ENCODE measurements at regions not wholly inside any gene's neighbourhood (a gene's known extent, or its start where the extent isn't known, plus 50 kb on each side); places are given as distances from the start of the nearest gene placed in this dataset.

DNA sequence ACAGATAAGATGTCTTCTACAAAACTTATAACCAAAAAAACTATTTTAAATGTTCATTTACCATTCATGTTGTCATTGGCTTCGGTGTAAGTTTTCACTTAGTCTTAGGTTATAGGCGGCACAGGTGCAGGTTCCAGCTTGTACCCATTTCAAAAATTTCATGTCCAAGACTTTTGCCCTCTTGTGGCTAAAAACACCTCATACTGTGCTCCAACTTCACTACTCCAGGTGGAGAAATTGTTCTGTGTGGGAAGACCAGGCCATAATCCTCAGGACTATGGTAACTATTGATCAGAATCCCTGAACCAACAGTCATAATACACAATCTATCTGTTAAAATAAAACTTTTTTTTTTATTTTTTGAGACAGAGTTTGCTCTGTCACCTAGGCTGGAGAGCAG, 95.2 kb upstream of the ATP11B start:
- no peak for DNase-seq
- H3K27ac ChIP-seq (ENCODE audit: low read depth in 1 of 2, low read length in 1 of 2): no peak overlapping the region
- WGBS, 2 donors: 97 to 99% methylated on average over 2 of the region's 2 CpGs
- no peak overlapping the region for H3K4me3 ChIP-seq
- no peak overlapping the region for H3K9ac ChIP-seq (ENCODE audit: insufficient read depth in 1 of 2, low read length in 2 of 2)
- peaks cover 0 to 3% (median under 1%) of the 10 kb centered on the region in 4 donors for H3K9me3 ChIP-seq (ENCODE audit: control insufficient read depth in 4 of 4, insufficient read depth in 3 of 4, low read length in 3 of 4)
- no peaks in the 10 kb centered on the region for H3K36me3 ChIP-seq (ENCODE audit: control insufficient read depth in 4 of 4, insufficient read depth in 4 of 4, low read length in 4 of 4)
- peaks cover 0 to 9% (median 0%) of the 10 kb centered on the region in 5 donors for H3K4me1 ChIP-seq (ENCODE audit: control insufficient read depth in 5 of 5, insufficient read depth in 5 of 5, low read length in 5 of 5)
- no peak for ATAC-seq (ENCODE audit: insufficient read depth, low FRiP score)
- no peaks in the 10 kb centered on the region for H3K27me3 ChIP-seq (ENCODE audit: control insufficient read depth in 3 of 3, insufficient read depth in 3 of 3, low read length in 2 of 3)
- TF ChIP-seq, protein P1, sequence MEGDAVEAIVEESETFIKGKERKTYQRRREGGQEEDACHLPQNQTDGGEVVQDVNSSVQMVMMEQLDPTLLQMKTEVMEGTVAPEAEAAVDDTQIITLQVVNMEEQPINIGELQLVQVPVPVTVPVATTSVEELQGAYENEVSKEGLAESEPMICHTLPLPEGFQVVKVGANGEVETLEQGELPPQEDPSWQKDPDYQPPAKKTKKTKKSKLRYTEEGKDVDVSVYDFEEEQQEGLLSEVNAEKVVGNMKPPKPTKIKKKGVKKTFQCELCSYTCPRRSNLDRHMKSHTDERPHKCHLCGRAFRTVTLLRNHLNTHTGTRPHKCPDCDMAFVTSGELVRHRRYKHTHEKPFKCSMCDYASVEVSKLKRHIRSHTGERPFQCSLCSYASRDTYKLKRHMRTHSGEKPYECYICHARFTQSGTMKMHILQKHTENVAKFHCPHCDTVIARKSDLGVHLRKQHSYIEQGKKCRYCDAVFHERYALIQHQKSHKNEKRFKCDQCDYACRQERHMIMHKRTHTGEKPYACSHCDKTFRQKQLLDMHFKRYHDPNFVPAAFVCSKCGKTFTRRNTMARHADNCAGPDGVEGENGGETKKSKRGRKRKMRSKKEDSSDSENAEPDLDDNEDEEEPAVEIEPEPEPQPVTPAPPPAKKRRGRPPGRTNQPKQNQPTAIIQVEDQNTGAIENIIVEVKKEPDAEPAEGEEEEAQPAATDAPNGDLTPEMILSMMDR (IDR thresholded peaks at IDR 0.05; ENCODE audit: control extremely low read depth, extremely low read depth): no peak

DNA sequence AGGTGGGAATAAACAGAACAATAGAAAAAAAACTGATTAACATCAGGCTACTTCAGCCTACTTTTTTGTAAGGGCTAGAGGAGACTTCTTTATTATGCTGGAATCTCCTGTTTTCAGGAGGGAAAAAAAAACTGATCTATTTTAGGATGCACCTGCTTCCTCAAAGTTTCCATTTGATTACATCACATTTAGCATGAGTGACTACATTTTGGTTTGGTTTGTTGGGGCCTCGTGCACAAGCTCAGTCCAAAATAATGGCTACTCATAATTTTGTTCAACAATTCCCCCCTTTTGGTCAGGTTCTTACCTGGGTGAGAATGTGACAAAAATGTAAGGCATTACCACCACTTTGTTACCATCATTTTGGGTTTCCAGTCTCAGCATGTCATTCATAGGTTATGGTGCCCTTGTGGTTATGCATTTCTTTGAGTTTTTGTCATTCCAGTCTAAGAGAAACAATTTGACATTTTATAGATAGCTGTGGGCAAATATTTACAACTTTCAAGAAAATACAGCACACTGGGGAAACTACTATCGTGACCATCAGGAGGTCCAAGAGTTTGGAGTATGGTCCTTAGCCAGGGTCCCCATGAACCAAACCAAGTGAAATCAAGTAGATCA, 93.6 kb upstream of the ATP11B start:
- 63 to 71% methylated on average over 2 of the region's 2 CpGs for WGBS, 2 donors
- H3K4me1 ChIP-seq (ENCODE audit: control insufficient read depth in 5 of 5, insufficient read depth in 5 of 5, low read length in 5 of 5): peaks cover 0 to 9% (median 0%) of the 10 kb centered on the region in 5 donors
- no peak overlapping the region for H3K9ac ChIP-seq (ENCODE audit: insufficient read depth in 1 of 2, low read length in 2 of 2)
- peaks cover 0 to 3% (median under 1%) of the 10 kb centered on the region in 4 donors for H3K9me3 ChIP-seq (ENCODE audit: control insufficient read depth in 4 of 4, insufficient read depth in 3 of 4, low read length in 3 of 4)
- DNase-seq (no peak), ATAC-seq (ENCODE audit: insufficient read depth, low FRiP score) (no peak)
- TF ChIP-seq, protein P1 (IDR thresholded peaks at IDR 0.05; ENCODE audit: control extremely low read depth, extremely low read depth): no peak
- H3K36me3 ChIP-seq (ENCODE audit: control insufficient read depth in 4 of 4, insufficient read depth in 4 of 4, low read length in 4 of 4): no peaks in the 10 kb centered on the region
- H3K4me3 ChIP-seq: no peak overlapping the region
- no peaks in the 10 kb centered on the region for H3K27me3 ChIP-seq (ENCODE audit: control insufficient read depth in 3 of 3, insufficient read depth in 3 of 3, low read length in 2 of 3)
- no peak overlapping the region for H3K27ac ChIP-seq (ENCODE audit: low read depth in 1 of 2, low read length in 1 of 2)

DNA sequence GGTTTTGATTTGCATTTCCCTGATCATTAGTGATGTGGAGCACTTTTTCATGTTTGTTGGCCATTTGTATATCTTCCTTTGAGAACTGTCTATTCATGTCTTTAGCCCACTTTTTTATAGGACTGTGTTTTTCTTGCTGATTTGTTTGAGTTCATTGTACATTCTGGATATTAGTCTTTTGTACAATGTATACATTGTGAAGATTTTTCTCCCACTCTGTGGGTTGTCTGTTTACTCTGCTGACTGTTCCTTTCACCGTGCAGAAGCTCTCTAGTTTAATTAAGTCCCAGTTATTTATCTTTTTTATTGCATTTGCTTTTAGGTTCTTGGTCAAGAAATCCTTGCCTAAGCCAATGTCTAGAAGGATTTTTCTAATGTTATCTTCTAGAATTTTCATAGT, 91.1 kb upstream of the ATP11B start:
- no peak overlapping the region for H3K27ac ChIP-seq (ENCODE audit: low read depth in 1 of 2, low read length in 1 of 2)
- no peak for ATAC-seq (ENCODE audit: insufficient read depth, low FRiP score)
- peaks cover 0 to 3% (median under 1%) of the 10 kb centered on the region in 4 donors for H3K9me3 ChIP-seq (ENCODE audit: control insufficient read depth in 4 of 4, insufficient read depth in 3 of 4, low read length in 3 of 4)
- no peak overlapping the region for H3K9ac ChIP-seq (ENCODE audit: insufficient read depth in 1 of 2, low read length in 2 of 2)
- WGBS, 2 donors: 66 to 71% methylated on average over 1 of the region's 1 CpG
- TF ChIP-seq, protein P1 (IDR thresholded peaks at IDR 0.05; ENCODE audit: control extremely low read depth, extremely low read depth): no peak
- H3K4me1 ChIP-seq (ENCODE audit: control insufficient read depth in 5 of 5, insufficient read depth in 5 of 5, low read length in 5 of 5): peaks cover 0 to 2% (median 0%) of the 10 kb centered on the region in 5 donors
- no peaks in the 10 kb centered on the region for H3K27me3 ChIP-seq (ENCODE audit: control insufficient read depth in 3 of 3, insufficient read depth in 3 of 3, low read length in 2 of 3)
- DNase-seq: no peak
- no peak overlapping the region for H3K4me3 ChIP-seq
- no peaks in the 10 kb centered on the region for H3K36me3 ChIP-seq (ENCODE audit: control insufficient read depth in 4 of 4, insufficient read depth in 4 of 4, low read length in 4 of 4)

DNA sequence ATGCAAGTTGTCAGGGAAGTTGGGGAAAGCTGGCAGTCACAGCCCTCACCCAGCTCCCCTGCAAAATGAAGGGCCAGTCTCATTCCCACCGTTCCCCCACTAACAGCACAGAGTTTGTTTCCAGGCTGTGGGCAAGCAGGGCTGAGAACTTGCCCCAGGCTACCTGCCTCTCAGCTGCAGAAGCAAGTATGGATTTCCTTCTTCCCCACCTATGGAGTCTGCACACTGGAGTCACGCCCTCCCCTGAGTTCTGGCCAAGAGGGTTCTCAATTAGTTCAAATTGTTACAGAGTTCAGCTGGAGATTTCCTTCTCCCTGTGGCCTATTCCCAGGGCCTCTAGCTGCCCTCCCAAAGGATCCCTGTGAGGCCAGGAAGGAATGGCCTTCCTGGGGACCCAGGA, 90.1 kb upstream of the ATP11B start:
- no peaks in the 10 kb centered on the region for H3K4me1 ChIP-seq (ENCODE audit: control insufficient read depth in 5 of 5, insufficient read depth in 5 of 5, low read length in 5 of 5)
- H3K4me3 ChIP-seq: no peak overlapping the region
- peaks cover 0 to 3% (median under 1%) of the 10 kb centered on the region in 4 donors for H3K9me3 ChIP-seq (ENCODE audit: control insufficient read depth in 4 of 4, insufficient read depth in 3 of 4, low read length in 3 of 4)
- 90 to 96% methylated on average over 2 of the region's 2 CpGs for WGBS, 2 donors
- H3K36me3 ChIP-seq (ENCODE audit: control insufficient read depth in 4 of 4, insufficient read depth in 4 of 4, low read length in 4 of 4): no peaks in the 10 kb centered on the region
- H3K9ac ChIP-seq (ENCODE audit: insufficient read depth in 1 of 2, low read length in 2 of 2): no peak overlapping the region
- TF ChIP-seq, protein P1 (IDR thresholded peaks at IDR 0.05; ENCODE audit: control extremely low read depth, extremely low read depth): no peak
- no peak overlapping the region for H3K27ac ChIP-seq (ENCODE audit: low read depth in 1 of 2, low read length in 1 of 2)
- no peak for DNase-seq
- no peaks in the 10 kb centered on the region for H3K27me3 ChIP-seq (ENCODE audit: control insufficient read depth in 3 of 3, insufficient read depth in 3 of 3, low read length in 2 of 3)
- no peak for ATAC-seq (ENCODE audit: insufficient read depth, low FRiP score)
